Sigmoid colon (tissue), 3 donors: ENCODE measurements at regions not wholly inside any gene's neighbourhood (a gene's known extent, or its start where the extent isn't known, plus 50 kb on each side); places are given as distances from the start of the nearest gene placed in this dataset.

Source experiments
- POLR2A ChIP-seq, 2 donors: fragments of 450-650 bp; IDR thresholded peaks; one replicate each; pipeline ENCODE4 v1.6.1; 2016; ENCODE audit warnings: antibody characterized with exemption in 2 of 2, mild to moderate bottlenecking in 2 of 2, moderate library complexity in 2 of 2
- TF ChIP-seq, protein P1 (sequence below), 4 experiments: fragments of 450-650 bp in 3 of 4; fragments of 200-600 bp in 1 of 4; IDR thresholded peaks; one replicate each; pipeline ENCODE4 v1.5.1; 2016 to 2019; ENCODE audit warnings: antibody characterized with exemption in 4 of 4, mild to moderate bottlenecking in 3 of 4, moderate library complexity in 2 of 4

DNA sequence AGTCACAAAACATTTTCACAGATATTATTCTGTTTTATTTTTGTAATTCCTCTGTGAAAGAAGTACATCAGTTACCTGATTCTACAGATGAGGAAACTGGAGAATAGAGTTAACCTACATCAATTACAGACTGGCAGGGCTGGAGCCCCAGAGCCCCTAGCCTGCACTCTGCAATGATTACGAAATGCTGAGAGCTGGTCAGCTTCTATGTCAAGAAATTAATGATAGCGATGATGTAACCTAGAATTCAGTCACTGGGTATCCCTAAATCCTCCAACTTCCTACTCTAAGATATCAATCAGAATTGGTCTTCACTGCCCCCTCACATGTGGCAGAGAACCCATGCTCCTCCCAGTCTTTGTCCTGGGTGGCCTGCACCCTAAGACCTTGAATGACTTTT lies 273.5 kb upstream of the PLET1 start:
- TF ChIP-seq POLR2A (IDR thresholded peaks at IDR 0.05): no peak
- TF ChIP-seq, protein P1, sequence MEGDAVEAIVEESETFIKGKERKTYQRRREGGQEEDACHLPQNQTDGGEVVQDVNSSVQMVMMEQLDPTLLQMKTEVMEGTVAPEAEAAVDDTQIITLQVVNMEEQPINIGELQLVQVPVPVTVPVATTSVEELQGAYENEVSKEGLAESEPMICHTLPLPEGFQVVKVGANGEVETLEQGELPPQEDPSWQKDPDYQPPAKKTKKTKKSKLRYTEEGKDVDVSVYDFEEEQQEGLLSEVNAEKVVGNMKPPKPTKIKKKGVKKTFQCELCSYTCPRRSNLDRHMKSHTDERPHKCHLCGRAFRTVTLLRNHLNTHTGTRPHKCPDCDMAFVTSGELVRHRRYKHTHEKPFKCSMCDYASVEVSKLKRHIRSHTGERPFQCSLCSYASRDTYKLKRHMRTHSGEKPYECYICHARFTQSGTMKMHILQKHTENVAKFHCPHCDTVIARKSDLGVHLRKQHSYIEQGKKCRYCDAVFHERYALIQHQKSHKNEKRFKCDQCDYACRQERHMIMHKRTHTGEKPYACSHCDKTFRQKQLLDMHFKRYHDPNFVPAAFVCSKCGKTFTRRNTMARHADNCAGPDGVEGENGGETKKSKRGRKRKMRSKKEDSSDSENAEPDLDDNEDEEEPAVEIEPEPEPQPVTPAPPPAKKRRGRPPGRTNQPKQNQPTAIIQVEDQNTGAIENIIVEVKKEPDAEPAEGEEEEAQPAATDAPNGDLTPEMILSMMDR (IDR thresholded peaks at IDR 0.05): no peak
